ENCODE measurements at regions not wholly inside any gene's neighbourhood (a gene's known extent, or its start where the extent isn't known, plus 50 kb on each side); places are given as distances from the start of the nearest gene placed in this dataset.
"Not testable (repeated sequence)": the region's sequence is repeated elsewhere in the genome, so short reads cannot be mapped to it uniquely, and the experiment has no call there.

GRCh38 chr11:7143908-7144307, 55.1 kb downstream of the RBMXL2 start:
- ATAC-seq (no peak), DNase-seq (no peak)
- Histone ChIP-seq H3K27ac (no peak overlapping the region), H3K27me3 (no peaks in the 10 kb centered on the region), H3K36me3 (no peaks in the 10 kb centered on the region), H3K9me3 (peaks cover 11% of the 10 kb centered on the region), H3K4me3 (no peak overlapping the region), H3K4me1 (no peaks in the 10 kb centered on the region)
- TF ChIP-seq CTCF (IDR thresholded peaks at IDR 0.05) = peak; percentile 11
- intact Hi-C loops (cut with DNase I) = no loop called here

- intact Hi-C loops (cut with DNase I); ATAC-seq; DNase-seq: not testable (repeated sequence)
Observed at GRCh38 chr11:7150104-7150503, 61.3 kb downstream of the RBMXL2 start.

GRCh38 chr11:7154881-7155361, 66.1 kb downstream of the RBMXL2 start:
- H3K27me3 ChIP-seq = no peaks in the 10 kb centered on the region
- no peak overlapping the region for H3K27ac ChIP-seq
- intact Hi-C loops (cut with DNase I) = no loop called here
- no peak overlapping the region for H3K4me3 ChIP-seq
- DNase-seq = no peak
- no peak for ATAC-seq
- TF ChIP-seq CTCF (IDR thresholded peaks at IDR 0.05) = no peak
- H3K9me3 ChIP-seq = no peaks in the 10 kb centered on the region
- no peaks in the 10 kb centered on the region for H3K4me1 ChIP-seq
- H3K36me3 ChIP-seq = no peaks in the 10 kb centered on the region

More at GRCh38 chr11:7150104-7150503, 61.3 kb downstream of the RBMXL2 start:
- not testable (repeated sequence) for H3K27ac ChIP-seq, H3K27me3 ChIP-seq, H3K4me1 ChIP-seq, H3K36me3 ChIP-seq, H3K4me3 ChIP-seq
- peaks cover 16% of the 10 kb centered on the region for H3K9me3 ChIP-seq

GRCh38 chr11:7160814-7161489, 72.2 kb downstream of the RBMXL2 start:
- Histone ChIP-seq H3K4me3 (no peak overlapping the region), H3K27ac (no peak overlapping the region), H3K36me3 (no peaks in the 10 kb centered on the region), H3K9me3 (no peaks in the 10 kb centered on the region), H3K4me1 (no peaks in the 10 kb centered on the region), H3K27me3 (no peaks in the 10 kb centered on the region)
- no peak for TF ChIP-seq CTCF (IDR thresholded peaks at IDR 0.05)
- ATAC-seq = no peak
- intact Hi-C loops (cut with DNase I) = no loop called here
- no peak for DNase-seq

- no peak for TF ChIP-seq CTCF (IDR thresholded peaks at IDR 0.05)
- no peak overlapping the region for H3K27ac ChIP-seq
- intact Hi-C loops (cut with DNase I) = no loop called here
- no peak for ATAC-seq
- no peaks in the 10 kb centered on the region for H3K9me3 ChIP-seq
- H3K27me3 ChIP-seq = no peaks in the 10 kb centered on the region
- no peak for DNase-seq
- H3K4me1 ChIP-seq = no peaks in the 10 kb centered on the region
- H3K36me3 ChIP-seq = no peaks in the 10 kb centered on the region
- no peak overlapping the region for H3K4me3 ChIP-seq
Observed at GRCh38 chr11:7165911-7166310, 77.1 kb downstream of the RBMXL2 start.

GRCh38 chr11:7167976-7168740, 79.4 kb downstream of the RBMXL2 start:
- DNase-seq (no peak), ATAC-seq (no peak)
- H3K4me3 ChIP-seq = no peak overlapping the region
- intact Hi-C loops (cut with DNase I) = no loop called here
- H3K9me3 ChIP-seq = no peaks in the 10 kb centered on the region
- H3K27me3 ChIP-seq = no peaks in the 10 kb centered on the region
- TF ChIP-seq CTCF (IDR thresholded peaks at IDR 0.05) = no peak
- H3K4me1 ChIP-seq = no peaks in the 10 kb centered on the region
- no peaks in the 10 kb centered on the region for H3K36me3 ChIP-seq
- no peak overlapping the region for H3K27ac ChIP-seq

Data from upper lobe of right lung (tissue), 1 donor.